Left lung (tissue), 4 donors: ENCODE measurements at regions not wholly inside any gene's neighbourhood (a gene's known extent, or its start where the extent isn't known, plus 50 kb on each side); places are given as distances from the start of the nearest gene placed in this dataset.

ENCODE experiments used
- ATAC-seq: fragments of 200-7000 bp; cut with Tn5 transposase; one replicate; pipeline ENCODE4 v1.9.1; 2020; ENCODE audit warnings: moderate library complexity
- DNase-seq, 4 donors: peaks; one replicate each; pipeline ENCODE4 v3.0.0-alpha.2; 2013 to 2020
- H3K27ac ChIP-seq, 2 donors: fragments of 200-600 bp; sonication (generic) in 1 of 2; one replicate each; pipeline versions ENCODE4 v1.5.0 to v1.8.0; 2020 to 2021
- H3K27me3 ChIP-seq, 2 donors: fragments of 200-600 bp; sonication (generic) in 1 of 2; one replicate each; pipeline versions ENCODE4 v1.5.0 to v1.8.0; 2020 to 2021
- H3K36me3 ChIP-seq, 2 donors: fragments of 200-600 bp; sonication (generic) in 1 of 2; one replicate each; pipeline versions ENCODE4 v1.5.0 to v1.8.0; 2020 to 2021
- H3K4me1 ChIP-seq, 2 donors: fragments of 200-600 bp; one replicate each; pipeline ENCODE4 v1.8.0; 2021
- H3K4me3 ChIP-seq, 2 donors: fragments of 200-600 bp; sonication (generic) in 1 of 2; one replicate each; pipeline versions ENCODE4 v1.5.0 to v1.8.0; 2020 to 2021; ENCODE audit warnings: mild to moderate bottlenecking in 1 of 2
- H3K9me3 ChIP-seq, 2 donors: fragments of 200-600 bp; sonication (generic) in 1 of 2; one replicate each; pipeline versions ENCODE4 v1.5.0 to v1.8.0; 2020 to 2021
- CTCF ChIP-seq, 2 donors: fragments of 200-600 bp; sonication (generic) in 1 of 2; IDR thresholded peaks; one replicate each; pipeline versions ENCODE4 v1.5.0 to v1.8.0; 2021; ENCODE audit warnings: antibody characterized with exemption in 2 of 2
- intact Hi-C, 2 donors: fragments of 100-400 bp; cut with DNase I; formaldehyde crosslinking; loops; one replicate each; pipeline versions ENCODE4 v1.11.2 to v1.14.2; 2022
- donor health status: DM: no; HTN: yes; CAD: no.
- donor health status: DM: no; HTN: no; CAD: no.

- peaks cover 0 to 26% of the 10 kb centered on the region in 2 donors for H3K9me3 ChIP-seq
- no peak for DNase-seq
- no peaks in the 10 kb centered on the region for H3K36me3 ChIP-seq
- ATAC-seq: no peak
- no peaks in the 10 kb centered on the region for H3K4me1 ChIP-seq
- no peak for TF ChIP-seq CTCF (IDR thresholded peaks at IDR 0.05)
- no peaks in the 10 kb centered on the region for H3K27me3 ChIP-seq
- intact Hi-C loops: no loop called here
- H3K27ac ChIP-seq: no peak overlapping the region
- no peak overlapping the region for H3K4me3 ChIP-seq
Measured at GRCh38 chr10:64586934-64587503, 1065.8 kb downstream of the REEP3 start.

- intact Hi-C loops: no loop called here
- ATAC-seq: no peak
- no peaks in the 10 kb centered on the region for H3K9me3 ChIP-seq
Measured at GRCh38 chr10:64594072-64594471, 1072.9 kb downstream of the REEP3 start.

GRCh38 chr10:64598600-64598999 is 1077.4 kb downstream of the REEP3 start:
- Histone ChIP-seq H3K4me3 (no peak overlapping the region), H3K27ac (no peak overlapping the region)
- intact Hi-C loops: no loop called here

More at GRCh38 chr10:64594072-64594471, 1072.9 kb downstream of the REEP3 start:
- no peaks in the 10 kb centered on the region for H3K4me1 ChIP-seq
- no peak for DNase-seq
- H3K27me3 ChIP-seq: no peaks in the 10 kb centered on the region
- H3K36me3 ChIP-seq: no peaks in the 10 kb centered on the region
- no peak overlapping the region for H3K4me3 ChIP-seq
- no peak overlapping the region for H3K27ac ChIP-seq
- TF ChIP-seq CTCF (IDR thresholded peaks at IDR 0.05): no peak

GRCh38 chr10:64601298-64601697 is 1080.1 kb downstream of the REEP3 start:
- Histone ChIP-seq H3K27ac (no peak overlapping the region), H3K36me3 (no peaks in the 10 kb centered on the region), H3K9me3 (peaks cover 0 to 4% of the 10 kb centered on the region in 2 donors), H3K27me3 (no peaks in the 10 kb centered on the region), H3K4me3 (no peak overlapping the region), H3K4me1 (no peaks in the 10 kb centered on the region)
- no peak for TF ChIP-seq CTCF (IDR thresholded peaks at IDR 0.05)
- ATAC-seq (no peak), DNase-seq (no peak)
- intact Hi-C loops: no loop called here

More at GRCh38 chr10:64598600-64598999, 1077.4 kb downstream of the REEP3 start:
- DNase-seq (no peak), ATAC-seq (no peak)
- Histone ChIP-seq H3K27me3 (no peaks in the 10 kb centered on the region), H3K36me3 (no peaks in the 10 kb centered on the region), H3K4me1 (no peaks in the 10 kb centered on the region), H3K9me3 (peaks cover 0 to 4% of the 10 kb centered on the region in 2 donors)
- TF ChIP-seq CTCF (IDR thresholded peaks at IDR 0.05): no peak

GRCh38 chr10:64617085-64617484 is 1095.9 kb downstream of the REEP3 start:
- Histone ChIP-seq H3K9me3 (no peaks in the 10 kb centered on the region), H3K27ac (no peak overlapping the region), H3K4me1 (no peaks in the 10 kb centered on the region), H3K27me3 (no peaks in the 10 kb centered on the region), H3K36me3 (no peaks in the 10 kb centered on the region), H3K4me3 (no peak overlapping the region)
- no peak for TF ChIP-seq CTCF (IDR thresholded peaks at IDR 0.05)
- DNase-seq (no peak), ATAC-seq (no peak)
- intact Hi-C loops: no loop called here
